HCT116 (cell line): ENCODE measurements at regions not wholly inside any gene's neighbourhood (a gene's known extent, or its start where the extent isn't known, plus 50 kb on each side); places are given as distances from the start of the nearest gene placed in this dataset.

Source experiments
- ATAC-seq: fragments of 200-7000 bp; cut with Tn5 transposase; 2 replicates; pipeline ENCODE4 v1.9.1; 2020; ENCODE audit warnings: mild to moderate bottlenecking, moderate library complexity
- BruUV-seq: library from RNA; stranded (reverse); fragments of 400-500 nt; replicated peaks from 2 replicates; lab custom pipeline; 2021; lab: Mats Ljungman, UMichigan
- CTCF ChIA-PET: fragments of 300-600 bp; sonication (Branson Sonifier 250); formaldehyde crosslinking; loops from one replicate; lab custom pipeline; 2021; ENCODE audit warnings: antibody characterized with exemption; lab: Charles Lee
- POLR2A ChIA-PET: fragments of 300-600, 350-600 bp; sonication (Branson Sonifier 250); formaldehyde crosslinking; loops from one replicate; lab custom pipeline; 2021; ENCODE audit warnings: antibody characterized with exemption; lab: Charles Lee
- RAD21 ChIA-PET, 2 experiments: fragments of 300-600 bp; sonication (Branson Sonifier 250); formaldehyde crosslinking; loops; one replicate each; lab custom pipeline; 2023; ENCODE audit warnings: low total read pairs in 2 of 2; ENCODE audit not compliant: uncharacterized antibody in 2 of 2, unreplicated experiment in 2 of 2, low non-redundant PET in 1 of 2; lab: Charles Lee
- DNase-seq: peaks from one replicate; pipeline ENCODE4 v3.0.0-alpha.2; 2010; ENCODE audit warnings: low read depth, low spot score
- H2AFZ ChIP-seq: fragments of 200-600 bp; shearing (Covaris generic), sonication (generic); 2 replicates; pipeline ENCODE4 v1.6.1; 2017; ENCODE audit warnings: low read depth, mixed run types, mixed read lengths, antibody characterized with exemption, low read length; ENCODE audit not compliant: poor library complexity, severe bottlenecking
- H3K27ac ChIP-seq: 2 replicates; pipeline ENCODE4 v1.5.1; 2012; ENCODE audit warnings: low read depth, low read length
- H3K27me3 ChIP-seq: fragments of 200-600 bp; sonication (generic); 2 replicates; pipeline ENCODE4 v1.6.1; 2016; ENCODE audit warnings: mixed run types, low read length, mixed read lengths; ENCODE audit not compliant: insufficient read depth
- H3K36me3 ChIP-seq, 2 experiments: fragments of 200-500 bp in 1 of 2; fragments of 200-600 bp in 1 of 2; sonication (Bioruptor generic) in 1 of 2; sonication (generic) in 1 of 2; 2 replicates each; pipeline versions ENCODE4 v1.5.1 to v1.6.1; 2014 to 2016; ENCODE audit warnings: low read length in 2 of 2, inconsistent platforms in 1 of 2, mixed read lengths in 1 of 2, mixed run types in 1 of 2; ENCODE audit not compliant: insufficient read depth in 2 of 2, control insufficient read depth in 1 of 2
- H3K4me1 ChIP-seq, 2 experiments: fragments of 200-600 bp in 1 of 2; sonication (generic) in 1 of 2; 2 replicates each; pipeline versions ENCODE4 v1.5.1 to v1.6.1; 2012 to 2017; ENCODE audit warnings: low read length in 2 of 2, inconsistent platforms in 1 of 2, mild to moderate bottlenecking in 1 of 2, mixed read lengths in 1 of 2, mixed run types in 1 of 2, moderate library complexity in 1 of 2; ENCODE audit not compliant: insufficient read depth in 2 of 2, control insufficient read depth in 1 of 2
- H3K4me2 ChIP-seq: fragments of 200-600 bp; sonication (generic); 2 replicates; pipeline ENCODE4 v1.6.1; 2017; ENCODE audit warnings: mixed run types, low read length, mixed read lengths
- H3K4me3 ChIP-seq, 2 experiments: fragments of 200-600 bp in 1 of 2; sonication (generic) in 1 of 2; replicated peaks in 1 of 2; 2 replicates each; pipeline ENCODE4 v1.5.1; 2011 to 2016; ENCODE audit warnings: low read length in 2 of 2, control low read depth in 1 of 2, low read depth in 1 of 2, mild to moderate bottlenecking in 1 of 2, mixed read lengths in 1 of 2, mixed run types in 1 of 2
- H3K79me2 ChIP-seq: fragments of 200-600 bp; sonication (generic); 2 replicates; pipeline ENCODE4 v1.6.1; 2017; ENCODE audit warnings: mild to moderate bottlenecking, mixed run types, low read length, moderate library complexity, mixed read lengths; ENCODE audit not compliant: insufficient read depth
- H3K9ac ChIP-seq: fragments of 200-600 bp; sonication (generic); 2 replicates; pipeline ENCODE4 v1.6.1; 2016; ENCODE audit warnings: low read length, mixed read lengths
- H3K9me2 ChIP-seq: fragments of 200-600 bp; sonication (generic), shearing (Covaris generic); 2 replicates; pipeline ENCODE4 v1.6.1; 2017; ENCODE audit warnings: mixed run types, mild to moderate bottlenecking, moderate library complexity; ENCODE audit not compliant: insufficient read depth
- H3K9me3 ChIP-seq, 2 experiments: fragments of 200-500 bp in 1 of 2; fragments of 200-600 bp in 1 of 2; sonication (Bioruptor generic) in 1 of 2; sonication (generic) in 1 of 2; 2 replicates each; pipeline ENCODE4 v1.6.1; 2014 to 2017; ENCODE audit warnings: low read length in 2 of 2, mixed read lengths in 2 of 2, inconsistent platforms in 1 of 2, low read depth in 1 of 2, mild to moderate bottlenecking in 1 of 2, mixed run types in 1 of 2, moderate library complexity in 1 of 2; ENCODE audit not compliant: control insufficient read depth in 1 of 2, insufficient read depth in 1 of 2
- H4K20me1 ChIP-seq: fragments of 200-600 bp; sonication (generic), shearing (Covaris generic); 2 replicates; pipeline ENCODE4 v1.6.1; 2017; ENCODE audit warnings: mixed run types, mild to moderate bottlenecking, moderate library complexity; ENCODE audit not compliant: insufficient read depth
- CBX3 ChIP-seq: IDR thresholded peaks from 2 replicates; pipeline ENCODE4 v1.6.1; 2012; ENCODE audit warnings: low read depth
- EGR1 ChIP-seq: IDR thresholded peaks from 2 replicates; pipeline ENCODE4 v1.6.1; 2012; ENCODE audit warnings: low read depth
- EZH2 ChIP-seq: fragments of 200-600 bp; sonication (generic); IDR thresholded peaks from 2 replicates; pipeline ENCODE4 v1.6.1; 2017; ENCODE audit warnings: antibody characterized with exemption, mixed run types
- POLR2A ChIP-seq: IDR thresholded peaks from 2 replicates; pipeline ENCODE4 v1.7.0; 2011; ENCODE audit warnings: borderline replicate concordance; ENCODE audit not compliant: insufficient read depth, insufficient read length; ENCODE audit errors: extremely low read depth
- REST ChIP-seq: IDR thresholded peaks from 2 replicates; pipeline ENCODE4 v1.6.1; 2012; ENCODE audit warnings: low read depth
- TCF7L2 ChIP-seq: IDR thresholded peaks from 2 replicates; pipeline ENCODE4 v1.7.0; 2011; ENCODE audit warnings: borderline replicate concordance, inconsistent platforms; ENCODE audit not compliant: insufficient read depth, insufficient read length; ENCODE audit errors: extremely low read depth
- YY1 ChIP-seq: IDR thresholded peaks from 2 replicates; pipeline ENCODE4 v1.6.1; 2011; ENCODE audit warnings: low read length, low read depth, moderate library complexity, mild to moderate bottlenecking; ENCODE audit not compliant: insufficient replicate concordance; ENCODE audit errors: extremely low read depth
- ZFX ChIP-seq: fragments of 450-650 bp; IDR thresholded peaks from 2 replicates; pipeline ENCODE4 v1.6.1; 2017
- ZNF274 ChIP-seq: fragments of 200-500 bp; sonication (Bioruptor generic); IDR thresholded peaks from 2 replicates; pipeline ENCODE4 v1.6.1; 2014; ENCODE audit warnings: mild to moderate bottlenecking, low read depth, low read length, inconsistent platforms
- intact Hi-C: fragments of 100-400 bp; cut with micrococcal nuclease; formaldehyde crosslinking; loops from 2 replicates; pipeline ENCODE4 v1.10.0; 2022

DNA sequence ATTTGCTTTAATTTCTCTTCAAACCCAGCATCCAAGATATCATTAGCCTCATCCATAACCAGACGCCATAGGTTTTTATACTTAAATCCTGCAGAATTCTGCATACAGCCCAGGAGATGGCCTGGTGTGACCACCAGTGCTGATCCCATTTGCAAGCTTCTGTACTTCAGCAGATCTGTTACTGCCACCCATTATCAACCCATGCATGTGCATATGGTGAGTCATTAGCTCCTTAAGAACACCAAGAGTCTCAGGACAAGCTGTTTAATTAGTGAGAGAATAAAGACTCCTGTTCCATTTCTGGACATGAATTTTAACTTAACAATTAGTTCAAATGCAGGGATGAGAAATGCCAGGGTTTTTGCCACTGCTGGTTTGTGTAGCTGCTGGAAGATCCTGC, 110.7 kb upstream of the TANK start (continued):
- TF ChIP-seq REST, result no peak
- TF ChIP-seq YY1, result no peak
- no peak for TF ChIP-seq ZFX
- no peak for TF ChIP-seq EGR1

DNA sequence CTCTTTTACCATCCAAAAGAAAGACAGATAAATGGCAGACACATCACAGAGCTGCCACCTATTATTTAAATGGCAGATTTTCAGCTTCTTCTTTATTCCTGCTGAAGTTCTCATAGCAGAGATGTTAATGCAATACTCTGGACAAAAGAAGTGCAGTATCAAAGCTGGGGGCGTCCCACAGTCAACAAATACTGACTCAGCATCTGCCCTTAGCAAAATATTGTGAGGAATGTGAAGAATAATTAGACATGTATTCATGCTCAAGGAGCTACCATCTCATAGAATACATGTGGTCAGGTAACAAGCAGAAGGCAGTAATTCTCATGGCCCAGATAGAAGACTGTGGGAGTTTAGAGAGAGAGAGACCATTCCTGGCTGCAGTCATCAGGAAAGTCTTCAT, 108.0 kb upstream of the TANK start:
- H4K20me1 ChIP-seq, result no peaks in the 10 kb centered on the region
- POLR2A ChIA-PET, result no interaction called here
- intact Hi-C loops, result no loop called here
- no peak overlapping the region for H3K4me2 ChIP-seq
- H3K9me3 ChIP-seq, result no peaks in the 10 kb centered on the region
- RAD21 ChIA-PET, result no interaction called here
- no peak overlapping the region for H3K4me3 ChIP-seq
- BruUV-seq, result no TSS peak
- CTCF ChIA-PET, result interaction anchor here (2.5 kb wide), 1 partner anchor 12 kb away, joined by 8 read pairs; no protein-coding TSS in a partner anchor
- H3K27ac ChIP-seq, result no peak overlapping the region
- H3K79me2 ChIP-seq, result no peaks in the 10 kb centered on the region
- H3K9ac ChIP-seq, result no peak overlapping the region
- no peak for TF ChIP-seq EGR1
- no peak for TF ChIP-seq CBX3
- no peak for TF ChIP-seq POLR2A
- no peak for TF ChIP-seq ZFX
- TF ChIP-seq EZH2, result no peak
- no peak for TF ChIP-seq ZNF274
- TF ChIP-seq TCF7L2, result no peak
- TF ChIP-seq, all 23 proteins: peak for 0
- H3K27me3 ChIP-seq, result no peaks in the 10 kb centered on the region
- H2AFZ ChIP-seq, result no peak overlapping the region
- H3K4me1 ChIP-seq, result no peaks in the 10 kb centered on the region
- ATAC-seq, result no peak
- H3K36me3 ChIP-seq, result no peaks in the 10 kb centered on the region
- H3K9me2 ChIP-seq, result no peaks in the 10 kb centered on the region
- no peak for DNase-seq
